ENCODE measurements at regions not wholly inside any gene's neighbourhood (a gene's known extent, or its start where the extent isn't known, plus 50 kb on each side); places are given as distances from the start of the nearest gene placed in this dataset.

GRCh38 chr11:29327891-29328290, 688.9 kb downstream of the KCNA4 start:
- H3K9me3 ChIP-seq (ENCODE audit: control insufficient read depth in 1 of 2, insufficient read depth in 1 of 2, low read depth in 1 of 2, low read length in 2 of 2) = no peaks in the 10 kb centered on the region
- ChIA-PET POLR2A (no interaction called here), CTCF (interaction anchor here (1.1 to 4.0 kb wide), 6 partner anchors 16 to 1632 kb away, joined by 3 to 53 read pairs (median 16); partner anchors contain the start of gene BDNF), RAD21 (ENCODE audit: low non-redundant PET in 1 of 2, low total read pairs in 2 of 2, uncharacterized antibody in 2 of 2, unreplicated experiment in 2 of 2) (interaction anchor here (1.9 to 2.5 kb wide), 2 partner anchors 56 kb away, joined by 5 to 6 read pairs; no protein-coding TSS in a partner anchor)
- H4K20me1 ChIP-seq (ENCODE audit: insufficient read depth) = no peaks in the 10 kb centered on the region
- H3K4me2 ChIP-seq (ENCODE audit: low read length) = no peak overlapping the region
- TF ChIP-seq SRF (IDR thresholded peaks at IDR 0.05; ENCODE audit: low read depth) (no peak), MAX (IDR thresholded peaks at IDR 0.05) (no peak), EGR1 (IDR thresholded peaks at IDR 0.05; ENCODE audit: low read depth) (no peak), RAD21 (IDR thresholded peaks at IDR 0.05; ENCODE audit: low read depth) (no peak), CBX3 (IDR thresholded peaks at IDR 0.05; ENCODE audit: low read depth) (no peak)
- H2AFZ ChIP-seq (ENCODE audit: low read depth, low read length, poor library complexity, severe bottlenecking) = no peak overlapping the region
- no peaks in the 10 kb centered on the region for H3K9me2 ChIP-seq (ENCODE audit: insufficient read depth)
- no peak overlapping the region for H3K27ac ChIP-seq (ENCODE audit: low read depth, low read length)
- intact Hi-C loops (cut with micrococcal nuclease) = loop anchor here (5.0 kb wide), 3 partner anchors 166 to 626 kb away; no protein-coding TSS in a partner anchor
- DNase-seq (ENCODE audit: low read depth, low spot score) (no peak), ATAC-seq (no peak)
- H3K4me3 ChIP-seq (replicated peaks in 1 of 2; ENCODE audit: low read depth in 1 of 2, low read length in 2 of 2) = no peak overlapping the region
- H3K27me3 ChIP-seq (ENCODE audit: insufficient read depth, low read length) = no peaks in the 10 kb centered on the region
- H3K79me2 ChIP-seq (ENCODE audit: insufficient read depth, low read length) = no peaks in the 10 kb centered on the region
- no TSS peak for BruUV-seq (replicated peaks)
- no peak overlapping the region for H3K9ac ChIP-seq (ENCODE audit: low read length)
- H3K4me1 ChIP-seq (ENCODE audit: control insufficient read depth in 1 of 2, insufficient read depth in 2 of 2, low read length in 2 of 2) = peaks cover 0 to 7% of the 10 kb centered on the region in 2 experiments; a peak in 1 of 4 replicates
- no peaks in the 10 kb centered on the region for H3K36me3 ChIP-seq (ENCODE audit: control insufficient read depth in 1 of 2, insufficient read depth in 2 of 2, low read length in 2 of 2)

GRCh38 chr11:29326757-29327156, 690.1 kb downstream of the KCNA4 start:
- Histone ChIP-seq H3K27ac (ENCODE audit: low read depth, low read length) (no peak overlapping the region), H3K4me2 (ENCODE audit: low read length) (no peak overlapping the region), H4K20me1 (ENCODE audit: insufficient read depth) (no peaks in the 10 kb centered on the region), H3K36me3 (ENCODE audit: control insufficient read depth in 1 of 2, insufficient read depth in 2 of 2, low read length in 2 of 2) (no peaks in the 10 kb centered on the region), H3K9ac (ENCODE audit: low read length) (no peak overlapping the region), H3K9me3 (ENCODE audit: control insufficient read depth in 1 of 2, insufficient read depth in 1 of 2, low read depth in 1 of 2, low read length in 2 of 2) (no peaks in the 10 kb centered on the region), H3K9me2 (ENCODE audit: insufficient read depth) (no peaks in the 10 kb centered on the region), H3K79me2 (ENCODE audit: insufficient read depth, low read length) (no peaks in the 10 kb centered on the region), H3K4me1 (ENCODE audit: control insufficient read depth in 1 of 2, insufficient read depth in 2 of 2, low read length in 2 of 2) (peaks cover 5 to 14% of the 10 kb centered on the region in 2 experiments; a peak in 3 of 4 replicates), H2AFZ (ENCODE audit: low read depth, low read length, poor library complexity, severe bottlenecking) (no peak overlapping the region), H3K4me3 (replicated peaks in 1 of 2; ENCODE audit: low read depth in 1 of 2, low read length in 2 of 2) (no peak overlapping the region), H3K27me3 (ENCODE audit: insufficient read depth, low read length) (no peaks in the 10 kb centered on the region)
- RAD21 ChIA-PET (ENCODE audit: low non-redundant PET in 1 of 2, low total read pairs in 2 of 2, uncharacterized antibody in 2 of 2, unreplicated experiment in 2 of 2) = no interaction called here
- CTCF ChIA-PET = interaction anchor here (2.1 to 4.0 kb wide), 2 partner anchors 1627 to 1628 kb away, joined by 9 to 53 read pairs; partner anchors contain the start of gene BDNF
- no TSS peak for BruUV-seq (replicated peaks)
- TF ChIP-seq SRF (IDR thresholded peaks at IDR 0.05; ENCODE audit: low read depth) (no peak), ZFX (IDR thresholded peaks at IDR 0.05) (no peak)
- intact Hi-C loops (cut with micrococcal nuclease) = loop anchor here (5.0 kb wide), 3 partner anchors 164 to 624 kb away; no protein-coding TSS in a partner anchor
- POLR2A ChIA-PET = no interaction called here
- ATAC-seq = no peak
- DNase-seq (ENCODE audit: low read depth, low spot score) = no peak
